GM23248 (cell line): ENCODE measurements at regions not wholly inside any gene's neighbourhood (a gene's known extent, or its start where the extent isn't known, plus 50 kb on each side); places are given as distances from the start of the nearest gene placed in this dataset.

Experiments
- DNase-seq: peaks from one replicate; pipeline ENCODE4 v3.0.0-alpha.2; 2015
- H2AFZ ChIP-seq: fragments of 200-600 bp; sonication (generic); 2 replicates; pipeline ENCODE4 v1.6.1; 2016; ENCODE audit warnings: antibody characterized with exemption
- H3F3A ChIP-seq: fragments of 200-600 bp; sonication (generic); 2 replicates; pipeline ENCODE4 v1.6.1; 2016; ENCODE audit warnings: mild to moderate bottlenecking, antibody characterized with exemption, mixed run types; ENCODE audit not compliant: insufficient read depth
- H3K27ac ChIP-seq: fragments of 200-600 bp; sonication (generic); 2 replicates; pipeline ENCODE4 v1.5.1; 2016; ENCODE audit warnings: mild to moderate bottlenecking
- H3K27me3 ChIP-seq: fragments of 200-600 bp; sonication (generic); replicated peaks from 2 replicates; pipeline ENCODE4 v1.6.1; 2016; ENCODE audit warnings: mild to moderate bottlenecking; ENCODE audit not compliant: insufficient read depth
- H3K36me3 ChIP-seq: fragments of 200-600 bp; sonication (generic); 2 replicates; pipeline ENCODE4 v1.6.1; 2016; ENCODE audit warnings: low read depth, mild to moderate bottlenecking
- H3K4me1 ChIP-seq: fragments of 200-600 bp; sonication (generic); 2 replicates; pipeline ENCODE4 v1.6.1; 2016; ENCODE audit warnings: mild to moderate bottlenecking; ENCODE audit not compliant: insufficient read depth
- H3K4me2 ChIP-seq: fragments of 200-600 bp; sonication (generic); one replicate; pipeline ENCODE4 v1.6.1; 2016; ENCODE audit warnings: mild to moderate bottlenecking; ENCODE audit not compliant: unreplicated experiment
- H3K4me3 ChIP-seq: fragments of 200-600 bp; sonication (generic); 2 replicates; pipeline ENCODE4 v1.5.1; 2016; ENCODE audit warnings: mild to moderate bottlenecking
- H3K79me2 ChIP-seq: fragments of 200-600 bp; sonication (generic); 2 replicates; pipeline ENCODE4 v1.6.1; 2016; ENCODE audit warnings: mild to moderate bottlenecking; ENCODE audit not compliant: insufficient read depth
- H3K9ac ChIP-seq: fragments of 200-600 bp; sonication (generic); 2 replicates; pipeline ENCODE4 v1.6.1; 2016; ENCODE audit warnings: mild to moderate bottlenecking
- H3K9me2 ChIP-seq: fragments of 200-600 bp; sonication (generic); 2 replicates; pipeline ENCODE4 v1.6.1; 2016; ENCODE audit warnings: mixed run types, mild to moderate bottlenecking, moderate library complexity; ENCODE audit not compliant: insufficient read depth
- H3K9me3 ChIP-seq: fragments of 200-600 bp; sonication (generic); one replicate; pipeline ENCODE4 v1.6.1; 2017; ENCODE audit warnings: low read depth
- H4K20me1 ChIP-seq: fragments of 200-600 bp; sonication (generic); 2 replicates; pipeline ENCODE4 v1.6.0; 2016; ENCODE audit not compliant: insufficient read depth
- EZH2 ChIP-seq: fragments of 200-600 bp; sonication (generic); IDR thresholded peaks from 2 replicates; pipeline ENCODE4 v1.6.1; 2018; ENCODE audit warnings: antibody characterized with exemption, mild to moderate bottlenecking; ENCODE audit not compliant: insufficient read depth, poor library complexity, severe bottlenecking
- EZH2phosphoT487 ChIP-seq: fragments of 200-600 bp; sonication (generic); IDR thresholded peaks from 2 replicates; pipeline ENCODE4 v1.6.1; 2018; ENCODE audit warnings: antibody characterized with exemption, moderate library complexity, mild to moderate bottlenecking, low read depth; ENCODE audit not compliant: insufficient read depth
- WGBS, 2 experiments: methylation state at CpG; one replicate each; pipeline ENCODE4 v1.1.6; 2015 to 2017; ENCODE audit warnings: low lambda C conversion rate in 2 of 2, low coverage in 1 of 2; ENCODE audit errors: missing lambda C conversion rate in 2 of 2; 5-methylcytosine and 5-hydroxymethylcytosine counted together
- in situ Hi-C: fragments of 300-500 bp; cut with MboI; formaldehyde crosslinking; loops from 2 replicates; pipeline ENCODE4 v1.15.0; 2020

DNA sequence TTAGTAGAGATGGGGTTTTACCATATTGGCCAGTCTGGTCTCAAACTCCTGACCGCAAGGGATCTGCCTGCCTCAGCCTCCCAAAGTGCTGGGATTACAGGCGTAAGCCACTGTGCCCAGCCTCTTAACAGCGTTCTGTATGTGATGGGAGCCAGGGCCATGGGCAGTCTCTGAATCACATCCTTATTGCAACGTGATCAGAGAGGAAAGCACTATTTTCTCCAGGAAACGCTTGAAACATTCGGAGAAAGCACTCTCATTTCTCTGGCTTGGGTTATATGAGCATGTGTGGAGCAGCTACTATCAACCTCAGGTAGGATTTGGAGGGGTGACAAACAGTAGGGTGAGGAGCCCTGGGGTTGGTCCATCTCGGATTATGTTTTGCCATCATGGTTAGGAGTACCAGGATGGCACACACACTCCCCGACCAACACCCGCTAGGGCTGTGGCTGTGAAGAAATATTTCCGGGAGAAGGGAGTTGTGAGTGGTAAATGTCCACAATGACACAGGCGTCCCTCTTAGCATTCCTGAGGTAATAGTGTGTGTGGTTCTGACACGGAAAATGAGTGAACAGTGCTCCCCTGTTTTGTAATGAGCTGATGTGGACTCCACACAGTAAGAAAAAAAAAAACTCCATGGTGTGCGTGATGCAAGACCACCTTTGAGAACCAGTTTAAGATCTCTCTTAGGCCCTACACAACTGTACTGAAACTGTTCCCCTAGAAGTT lies 406.2 kb upstream of the ZNF608 start:
- Histone ChIP-seq H3K4me3 (no peak overlapping the region), H3K36me3 (no peaks in the 10 kb centered on the region), H3K27me3 (no peaks in the 10 kb centered on the region; the same call in 1 of the 2 replicates), H3K4me2 (no peak overlapping the region), H3K27ac (no peak overlapping the region), H4K20me1 (no peaks in the 10 kb centered on the region), H3K79me2 (no peaks in the 10 kb centered on the region), H2AFZ (no peak overlapping the region), H3F3A (no peaks in the 10 kb centered on the region), H3K4me1 (no peaks in the 10 kb centered on the region), H3K9me2 (no peaks in the 10 kb centered on the region), H3K9ac (no peak overlapping the region), H3K9me3 (no peaks in the 10 kb centered on the region)
- in situ Hi-C loops, result no loop called here
- WGBS, 2 experiments, result 94 to 98% methylated on average over 13 of the region's 13 CpGs
- no peak for DNase-seq
- TF ChIP-seq EZH2 (no peak), EZH2phosphoT487 (no peak)

DNA sequence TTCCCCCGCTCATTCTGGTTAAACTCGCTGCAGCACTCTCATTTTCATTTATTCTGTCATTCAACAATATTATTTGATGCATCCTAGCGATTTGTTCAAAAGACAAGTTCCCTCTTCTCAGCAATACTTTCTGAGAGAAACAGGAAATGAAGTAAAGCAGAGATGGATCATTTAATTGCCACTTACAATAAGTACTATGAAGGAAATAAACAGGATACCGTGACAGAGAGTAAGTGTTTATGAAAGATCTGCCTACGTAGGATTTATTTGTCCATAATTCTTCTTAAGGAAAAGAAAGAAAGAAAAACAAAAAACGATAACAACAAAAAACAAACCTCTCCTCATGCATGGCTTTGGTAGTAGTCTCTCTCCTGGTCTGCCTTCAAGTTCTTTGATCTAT lies 406.8 kb upstream of the ZNF608 start:
- TF ChIP-seq EZH2phosphoT487, result no peak
- no peak for TF ChIP-seq EZH2
- Histone ChIP-seq H4K20me1 (no peaks in the 10 kb centered on the region), H3K9ac (no peak overlapping the region), H3K79me2 (no peaks in the 10 kb centered on the region), H3K4me1 (no peaks in the 10 kb centered on the region), H3K36me3 (no peaks in the 10 kb centered on the region), H3K27me3 (no peaks in the 10 kb centered on the region; the same call in 1 of the 2 replicates), H3K4me2 (no peak overlapping the region), H3K9me2 (no peaks in the 10 kb centered on the region), H3K4me3 (no peak overlapping the region), H2AFZ (no peak overlapping the region), H3F3A (no peaks in the 10 kb centered on the region), H3K27ac (no peak overlapping the region), H3K9me3 (no peaks in the 10 kb centered on the region)
- no peak for DNase-seq
- WGBS, 2 experiments, result 63 to 65% methylated on average over 6 of the region's 6 CpGs
- in situ Hi-C loops, result no loop called here

DNA sequence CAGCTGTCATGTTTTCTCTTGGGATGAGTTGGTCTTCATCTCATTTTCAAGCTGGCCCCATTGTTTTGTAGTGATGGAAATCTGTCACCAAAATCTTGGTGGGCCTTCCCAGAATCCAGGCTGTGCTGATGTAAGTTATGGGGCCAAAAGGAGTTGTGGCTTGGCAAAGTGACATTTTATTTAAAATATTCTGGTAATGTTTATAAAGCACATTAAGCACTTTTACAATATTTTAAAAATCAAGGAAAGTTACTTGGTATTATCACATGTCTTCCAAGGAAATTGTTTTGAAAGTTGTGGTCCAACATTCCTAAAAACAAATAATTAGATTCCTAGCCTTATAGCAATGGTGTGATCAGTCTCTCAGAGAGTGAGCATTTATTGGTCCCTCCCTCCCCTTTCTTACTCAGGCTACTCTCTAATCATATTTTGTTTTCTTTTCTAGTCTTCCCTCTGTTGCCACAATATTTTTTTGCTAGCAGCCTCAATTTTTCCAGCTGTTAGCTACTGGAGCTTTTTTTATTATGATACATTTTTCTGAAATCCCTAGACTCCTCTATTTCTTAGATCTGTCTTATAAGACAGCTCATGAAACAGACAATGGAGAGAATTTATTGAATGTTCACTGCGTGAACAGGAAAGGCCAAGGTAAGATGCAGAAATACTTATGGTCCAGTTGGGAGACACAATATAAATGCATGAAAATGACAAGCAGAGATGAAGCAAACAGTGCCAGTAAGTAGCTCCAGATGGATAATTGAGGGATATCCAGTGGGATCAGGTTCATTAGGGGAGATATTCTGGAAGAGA lies 408.1 kb upstream of the ZNF608 start:
- no peaks in the 10 kb centered on the region for H3K9me3 ChIP-seq
- peak; percentile 23 for DNase-seq
- in situ Hi-C loops, result no loop called here
- no peaks in the 10 kb centered on the region for H3K36me3 ChIP-seq
- H3F3A ChIP-seq, result no peaks in the 10 kb centered on the region
- H3K9me2 ChIP-seq, result no peaks in the 10 kb centered on the region
- no peak for TF ChIP-seq EZH2
- no peak for TF ChIP-seq EZH2phosphoT487
- WGBS, 2 experiments, result 30 to 47% methylated on average over 1 of the region's 1 CpG
- H4K20me1 ChIP-seq, result no peaks in the 10 kb centered on the region
- no peak overlapping the region for H3K9ac ChIP-seq
- H2AFZ ChIP-seq, result no peak overlapping the region
- no peaks in the 10 kb centered on the region for H3K4me1 ChIP-seq
- H3K4me3 ChIP-seq, result no peak overlapping the region
- no peak overlapping the region for H3K4me2 ChIP-seq
- H3K27ac ChIP-seq, result no peak overlapping the region
- no peaks in the 10 kb centered on the region; the same call in 1 of the 2 replicates for H3K27me3 ChIP-seq
- no peaks in the 10 kb centered on the region for H3K79me2 ChIP-seq

DNA sequence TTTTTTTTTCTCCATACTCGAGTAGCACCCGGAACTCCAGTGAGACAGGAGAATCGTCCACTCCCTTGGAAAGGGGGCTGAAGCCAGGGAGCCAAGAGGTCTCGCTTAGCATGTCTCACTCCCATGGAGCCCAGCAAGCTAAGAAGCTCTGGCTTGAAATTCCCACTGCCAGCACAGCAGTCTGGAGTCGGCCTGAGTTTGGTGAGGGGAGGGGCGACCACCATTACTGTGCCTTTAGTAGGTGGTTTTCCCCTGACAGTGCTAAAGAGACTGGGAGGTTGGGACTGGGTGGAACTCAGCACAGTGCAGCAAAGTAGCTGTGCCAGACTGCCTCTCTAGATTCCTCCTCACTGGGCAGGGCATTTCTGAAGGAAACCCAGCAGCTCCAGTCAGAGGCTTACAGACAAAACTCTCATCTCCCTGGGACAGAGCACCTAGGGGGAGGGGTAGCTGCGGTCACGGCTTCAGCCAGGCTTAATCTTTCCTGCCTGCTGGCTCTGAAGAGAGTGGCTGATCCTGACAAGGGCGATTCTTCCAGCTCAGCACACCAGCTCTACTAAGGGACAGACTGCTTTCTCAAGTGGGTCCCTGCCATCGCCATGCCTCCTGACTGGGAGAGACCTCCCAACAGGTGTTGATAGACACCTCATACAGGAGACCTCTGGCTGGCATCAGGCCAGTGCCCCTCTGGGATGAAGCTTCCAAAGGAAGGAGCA lies 414.5 kb upstream of the ZNF608 start:
- H3K4me2 ChIP-seq, result no peak overlapping the region
- no peak overlapping the region for H3K27ac ChIP-seq
- H3K9ac ChIP-seq, result no peak overlapping the region
- H3K4me1 ChIP-seq, result no peaks in the 10 kb centered on the region
- H3K9me2 ChIP-seq, result no peaks in the 10 kb centered on the region
- no peaks in the 10 kb centered on the region; the same call in none of the 2 replicates for H3K27me3 ChIP-seq
- H3K79me2 ChIP-seq, result no peaks in the 10 kb centered on the region
- DNase-seq, result no peak
- no peaks in the 10 kb centered on the region for H3K36me3 ChIP-seq
- in situ Hi-C loops, result no loop called here
- no peak overlapping the region for H2AFZ ChIP-seq
- H3K9me3 ChIP-seq, result no peaks in the 10 kb centered on the region
- no peaks in the 10 kb centered on the region for H3F3A ChIP-seq
- H3K4me3 ChIP-seq, result no peak overlapping the region
- WGBS, 2 experiments, result 56 to 59% methylated on average over 10 of the region's 10 CpGs
- no peaks in the 10 kb centered on the region for H4K20me1 ChIP-seq
- TF ChIP-seq EZH2phosphoT487 (no peak), EZH2 (no peak)
